ENCODE measurements at regions not wholly inside any gene's neighbourhood (a gene's known extent, or its start where the extent isn't known, plus 50 kb on each side); places are given as distances from the start of the nearest gene placed in this dataset.

DNA sequence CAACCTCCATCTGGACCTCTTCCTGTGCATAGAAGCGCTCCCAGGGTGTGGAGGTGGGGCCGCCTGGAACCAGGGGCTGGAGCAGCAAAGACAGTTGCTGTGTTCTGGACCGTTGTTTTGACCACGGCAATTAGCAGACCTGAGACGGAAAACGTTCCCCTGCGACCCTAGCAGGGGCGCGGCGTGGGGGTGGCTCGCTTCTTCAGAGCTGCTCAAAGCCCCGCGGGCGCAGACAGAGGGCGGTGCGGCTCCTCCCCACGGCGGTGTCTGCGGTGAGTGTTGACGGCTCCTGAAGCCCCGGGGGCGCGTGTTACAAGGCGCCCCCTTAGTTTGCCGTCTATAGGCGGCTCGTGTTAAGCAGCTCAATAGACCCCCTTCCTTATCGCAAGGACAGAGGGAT lies 79.2 kb downstream of the TRIML1 start:
- TF ChIP-seq, protein P1, sequence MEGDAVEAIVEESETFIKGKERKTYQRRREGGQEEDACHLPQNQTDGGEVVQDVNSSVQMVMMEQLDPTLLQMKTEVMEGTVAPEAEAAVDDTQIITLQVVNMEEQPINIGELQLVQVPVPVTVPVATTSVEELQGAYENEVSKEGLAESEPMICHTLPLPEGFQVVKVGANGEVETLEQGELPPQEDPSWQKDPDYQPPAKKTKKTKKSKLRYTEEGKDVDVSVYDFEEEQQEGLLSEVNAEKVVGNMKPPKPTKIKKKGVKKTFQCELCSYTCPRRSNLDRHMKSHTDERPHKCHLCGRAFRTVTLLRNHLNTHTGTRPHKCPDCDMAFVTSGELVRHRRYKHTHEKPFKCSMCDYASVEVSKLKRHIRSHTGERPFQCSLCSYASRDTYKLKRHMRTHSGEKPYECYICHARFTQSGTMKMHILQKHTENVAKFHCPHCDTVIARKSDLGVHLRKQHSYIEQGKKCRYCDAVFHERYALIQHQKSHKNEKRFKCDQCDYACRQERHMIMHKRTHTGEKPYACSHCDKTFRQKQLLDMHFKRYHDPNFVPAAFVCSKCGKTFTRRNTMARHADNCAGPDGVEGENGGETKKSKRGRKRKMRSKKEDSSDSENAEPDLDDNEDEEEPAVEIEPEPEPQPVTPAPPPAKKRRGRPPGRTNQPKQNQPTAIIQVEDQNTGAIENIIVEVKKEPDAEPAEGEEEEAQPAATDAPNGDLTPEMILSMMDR (IDR thresholded peaks at IDR 0.05), result no peak
- no peak overlapping the region for H3K27ac ChIP-seq
- H3K9me3 ChIP-seq, result no peaks in the 10 kb centered on the region
- no peak overlapping the region for H3K4me3 ChIP-seq
- intact Hi-C loops (cut with DNase I; ENCODE audit: low total_unique reads), result no loop called here
- no peaks in the 10 kb centered on the region for H3K27me3 ChIP-seq
- H3K4me1 ChIP-seq, result no peaks in the 10 kb centered on the region
- DNase-seq, result no peak
- no peaks in the 10 kb centered on the region for H3K36me3 ChIP-seq

GRCh38 chr4:188220006-188220405 lies 80.8 kb downstream of the TRIML1 start:
- intact Hi-C loops (cut with DNase I; ENCODE audit: low total_unique reads), result no loop called here
- TF ChIP-seq, protein P1 (IDR thresholded peaks at IDR 0.05), result no peak
- Histone ChIP-seq H3K4me3 (no peak overlapping the region), H3K9me3 (no peaks in the 10 kb centered on the region), H3K27ac (no peak overlapping the region), H3K27me3 (no peaks in the 10 kb centered on the region), H3K36me3 (no peaks in the 10 kb centered on the region), H3K4me1 (no peaks in the 10 kb centered on the region)
- DNase-seq, result no peak

DNA sequence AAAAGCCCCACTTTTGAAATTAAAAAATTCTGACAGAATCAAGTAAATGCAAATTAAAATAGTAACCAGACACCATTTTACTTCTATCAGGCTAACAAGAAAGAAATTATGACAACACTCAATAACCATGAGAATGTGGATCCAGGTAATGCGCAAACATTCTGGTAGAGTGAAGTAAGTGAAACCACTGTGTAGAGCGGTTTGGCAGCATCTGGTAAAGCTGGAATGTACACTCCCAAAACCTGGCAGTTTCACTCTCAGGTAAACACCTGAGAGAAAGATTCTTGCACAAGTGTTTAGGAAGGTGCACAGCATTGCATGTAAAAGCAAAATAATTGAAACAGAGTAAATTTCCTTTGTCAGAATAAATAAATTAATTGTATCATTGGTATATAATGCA lies 81.8 kb downstream of the TRIML1 start:
- TF ChIP-seq, protein P1 (IDR thresholded peaks at IDR 0.05), result no peak
- no peaks in the 10 kb centered on the region for H3K27me3 ChIP-seq
- H3K27ac ChIP-seq, result no peak overlapping the region
- H3K36me3 ChIP-seq, result no peaks in the 10 kb centered on the region
- intact Hi-C loops (cut with DNase I; ENCODE audit: low total_unique reads), result no loop called here
- no peak overlapping the region for H3K4me3 ChIP-seq
- no peak for DNase-seq
- H3K4me1 ChIP-seq, result no peaks in the 10 kb centered on the region
- no peaks in the 10 kb centered on the region for H3K9me3 ChIP-seq

GRCh38 chr4:188228279-188228678 lies 89.0 kb downstream of the TRIML1 start:
- no peaks in the 10 kb centered on the region for H3K4me1 ChIP-seq
- no peak for DNase-seq
- H3K27me3 ChIP-seq, result no peaks in the 10 kb centered on the region
- TF ChIP-seq, protein P1 (IDR thresholded peaks at IDR 0.05), result no peak
- H3K36me3 ChIP-seq, result no peaks in the 10 kb centered on the region
- H3K9me3 ChIP-seq, result no peaks in the 10 kb centered on the region
- no peak overlapping the region for H3K4me3 ChIP-seq
- intact Hi-C loops (cut with DNase I; ENCODE audit: low total_unique reads), result no loop called here
- H3K27ac ChIP-seq, result no peak overlapping the region

- TF ChIP-seq, protein P1 (IDR thresholded peaks at IDR 0.05), result no peak
- intact Hi-C loops (cut with DNase I; ENCODE audit: low total_unique reads), result no loop called here
- no peaks in the 10 kb centered on the region for H3K9me3 ChIP-seq
Measured at GRCh38 chr4:188232428-188232827, 93.2 kb downstream of the TRIML1 start.

GRCh38 chr4:188242041-188242440 lies 102.8 kb downstream of the TRIML1 start:
- H3K4me1 ChIP-seq, result no peaks in the 10 kb centered on the region
- H3K36me3 ChIP-seq, result no peaks in the 10 kb centered on the region
- intact Hi-C loops (cut with DNase I; ENCODE audit: low total_unique reads), result no loop called here
- no peaks in the 10 kb centered on the region for H3K27me3 ChIP-seq
- no peak overlapping the region for H3K4me3 ChIP-seq
- TF ChIP-seq, protein P1 (IDR thresholded peaks at IDR 0.05), result no peak
- no peaks in the 10 kb centered on the region for H3K9me3 ChIP-seq
- no peak for DNase-seq
- H3K27ac ChIP-seq, result no peak overlapping the region

More at GRCh38 chr4:188232428-188232827, 93.2 kb downstream of the TRIML1 start:
- no peaks in the 10 kb centered on the region for H3K36me3 ChIP-seq
- no peak overlapping the region for H3K4me3 ChIP-seq
- H3K27ac ChIP-seq, result no peak overlapping the region
- DNase-seq, result no peak
- no peaks in the 10 kb centered on the region for H3K27me3 ChIP-seq
- no peaks in the 10 kb centered on the region for H3K4me1 ChIP-seq
